ENCODE measurements at regions not wholly inside any gene's neighbourhood (a gene's known extent, or its start where the extent isn't known, plus 50 kb on each side); places are given as distances from the start of the nearest gene placed in this dataset.

DNA sequence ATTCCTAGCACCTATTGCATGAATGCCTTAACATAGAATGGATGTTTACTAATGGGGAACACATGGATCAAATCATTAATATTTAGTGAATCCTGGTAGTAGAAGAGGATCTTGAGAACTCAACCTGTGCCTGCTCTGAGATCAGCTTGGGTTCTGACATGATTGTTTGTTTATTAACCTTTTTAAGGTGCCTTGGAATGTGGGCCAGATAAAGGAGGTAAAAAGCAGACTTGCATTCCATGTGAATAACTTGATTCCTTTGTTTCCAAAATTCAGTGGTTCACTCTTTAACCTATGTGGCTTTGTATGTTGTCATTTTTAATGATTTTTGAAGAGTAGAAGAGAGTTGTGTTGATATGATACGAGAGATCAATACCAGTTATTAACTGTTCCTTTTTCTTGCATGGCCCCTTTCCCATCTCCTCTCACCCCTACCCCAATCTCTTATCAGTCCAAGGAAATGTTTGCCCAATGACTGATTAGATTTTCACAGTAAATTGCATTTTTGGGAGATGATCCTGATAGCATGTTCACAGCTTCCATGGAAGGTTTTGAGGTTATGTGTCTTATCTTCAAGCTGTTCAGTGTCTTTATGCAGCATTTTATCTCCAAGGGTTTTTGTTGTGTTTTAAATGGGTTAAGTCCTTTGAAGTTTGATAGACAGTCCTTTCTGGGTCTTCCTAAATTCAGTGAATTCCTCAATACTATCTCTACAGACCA lies 193.7 kb upstream of the FRMD6 start:
- no peak for TF ChIP-seq ZNF510 (tag by site-specific recombination; IDR thresholded peaks at IDR 0.05; ENCODE audit: insufficient replicate concordance)
- no peak for TF ChIP-seq REPIN1 (tag by site-specific recombination; IDR thresholded peaks at IDR 0.05; ENCODE audit: low read depth)
- no peak for TF ChIP-seq ZNF791 (tag by site-specific recombination; IDR thresholded peaks at IDR 0.05)
- TF ChIP-seq SP2 (tag by site-specific recombination; IDR thresholded peaks at IDR 0.05): no peak
- TF ChIP-seq TCF7L2 (IDR thresholded peaks at IDR 0.05; ENCODE audit: borderline replicate concordance, low read depth, low read length): no peak
- TF ChIP-seq ZNF214 (tag by site-specific recombination; IDR thresholded peaks at IDR 0.05; ENCODE audit: borderline replicate concordance): no peak
- TF ChIP-seq ZNF146 (tag by site-specific recombination; IDR thresholded peaks at IDR 0.05): no peak
- TF ChIP-seq ZNF518A (tag by site-specific recombination; conservative IDR thresholded peaks at IDR 0.05; ENCODE audit: low read depth): no peak
- TF ChIP-seq ZSCAN30 (tag by site-specific recombination; IDR thresholded peaks at IDR 0.05): no peak
- TF ChIP-seq ZNF335 (tag by site-specific recombination; conservative IDR thresholded peaks at IDR 0.05): no peak
- TF ChIP-seq, protein P1, sequence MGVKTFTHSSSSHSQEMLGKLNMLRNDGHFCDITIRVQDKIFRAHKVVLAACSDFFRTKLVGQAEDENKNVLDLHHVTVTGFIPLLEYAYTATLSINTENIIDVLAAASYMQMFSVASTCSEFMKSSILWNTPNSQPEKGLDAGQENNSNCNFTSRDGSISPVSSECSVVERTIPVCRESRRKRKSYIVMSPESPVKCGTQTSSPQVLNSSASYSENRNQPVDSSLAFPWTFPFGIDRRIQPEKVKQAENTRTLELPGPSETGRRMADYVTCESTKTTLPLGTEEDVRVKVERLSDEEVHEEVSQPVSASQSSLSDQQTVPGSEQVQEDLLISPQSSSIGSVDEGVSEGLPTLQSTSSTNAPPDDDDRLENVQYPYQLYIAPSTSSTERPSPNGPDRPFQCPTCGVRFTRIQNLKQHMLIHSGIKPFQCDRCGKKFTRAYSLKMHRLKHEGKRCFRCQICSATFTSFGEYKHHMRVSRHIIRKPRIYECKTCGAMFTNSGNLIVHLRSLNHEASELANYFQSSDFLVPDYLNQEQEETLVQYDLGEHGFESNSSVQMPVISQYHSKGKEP (tag by site-specific recombination; IDR thresholded peaks at IDR 0.05): no peak
- Histone ChIP-seq H3K36me3 (ENCODE audit: control insufficient read depth in 2 of 2, insufficient read depth in 1 of 2, low read length in 2 of 2) (no peaks in the 10 kb centered on the region), H3K27ac (ENCODE audit: extremely low read depth, low read depth, low read length) (no peak overlapping the region), H3K9me3 (ENCODE audit: control insufficient read depth, insufficient read depth, low read depth, low read length) (no peaks in the 10 kb centered on the region), H3K4me3 (ENCODE audit: low read depth, low read length) (no peak overlapping the region), H3K4me1 (ENCODE audit: control insufficient read depth, insufficient read depth, low read length) (no peaks in the 10 kb centered on the region)
- ChIA-PET POLR2A (no interaction called here), CTCF (interaction anchor here (0.5 to 0.9 kb wide), 3 partner anchors 121 to 175 kb away, joined by 3 to 4 read pairs (median 4); no protein-coding TSS in a partner anchor)

DNA sequence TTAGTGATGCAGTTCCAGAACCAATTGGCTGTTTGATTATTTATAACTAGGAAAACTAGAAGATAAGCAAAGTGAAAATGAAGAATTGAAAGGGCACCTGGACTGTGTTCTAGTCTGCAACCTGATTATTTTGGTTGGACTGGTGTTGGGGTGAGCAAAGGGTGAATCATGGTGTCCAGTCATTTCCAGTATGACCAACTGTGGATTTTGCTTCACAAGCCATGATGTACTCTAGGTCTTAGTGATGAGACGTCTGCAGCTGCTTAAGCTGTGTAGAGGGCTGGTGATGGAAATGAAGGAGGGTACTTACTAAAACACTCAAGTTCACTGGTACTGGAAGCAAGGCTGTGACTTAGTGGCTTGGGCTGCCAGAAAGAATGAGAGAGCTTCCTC lies 193.2 kb upstream of the FRMD6 start:
- no peak overlapping the region for H3K4me3 ChIP-seq (ENCODE audit: low read depth, low read length)
- ChIA-PET POLR2A (no interaction called here), CTCF (no interaction called here)
- no peaks in the 10 kb centered on the region for H3K9me3 ChIP-seq (ENCODE audit: control insufficient read depth, insufficient read depth, low read depth, low read length)
- H3K36me3 ChIP-seq (ENCODE audit: control insufficient read depth in 2 of 2, insufficient read depth in 1 of 2, low read length in 2 of 2): no peaks in the 10 kb centered on the region
- no peaks in the 10 kb centered on the region for H3K4me1 ChIP-seq (ENCODE audit: control insufficient read depth, insufficient read depth, low read length)
- H3K27ac ChIP-seq (ENCODE audit: extremely low read depth, low read depth, low read length): no peak overlapping the region
- TF ChIP-seq ZNF600 (tag by site-specific recombination; IDR thresholded peaks at IDR 0.05) (no peak), ZNF596 (tag by site-specific recombination; IDR thresholded peaks at IDR 0.05) (no peak), ZNF658 (tag by site-specific recombination; IDR thresholded peaks at IDR 0.05) (no peak), SP3 (tag by site-specific recombination; IDR thresholded peaks at IDR 0.05) (no peak), ZNF416 (tag by site-specific recombination; IDR thresholded peaks at IDR 0.05) (no peak), CTCF (tag by site-specific recombination; IDR thresholded peaks at IDR 0.05) (no peak), SP7 (tag by site-specific recombination; IDR thresholded peaks at IDR 0.05) (no peak), ZNF76 (tag by site-specific recombination; IDR thresholded peaks at IDR 0.05; ENCODE audit: borderline replicate concordance, low read depth) (no peak)
